ENCODE measurements at regions not wholly inside any gene's neighbourhood (a gene's known extent, or its start where the extent isn't known, plus 50 kb on each side); places are given as distances from the start of the nearest gene placed in this dataset.

- TF ChIP-seq ZNF496 (CRISPR knock-in tag; IDR thresholded peaks at IDR 0.05; ENCODE audit: insufficient replicate concordance) (no peak), ZHX1 (CRISPR knock-in tag; IDR thresholded peaks at IDR 0.05; ENCODE audit: low read depth) (no peak), FOXO1 (CRISPR knock-in tag; IDR thresholded peaks at IDR 0.05) (no peak), GRHL1 (CRISPR knock-in tag; conservative IDR thresholded peaks at IDR 0.05) (no peak), SRF (IDR thresholded peaks at IDR 0.05; ENCODE audit: low read depth, low read length) (no peak), GLMP (CRISPR knock-in tag; IDR thresholded peaks at IDR 0.05; ENCODE audit: borderline replicate concordance) (no peak), DDIT3 (CRISPR knock-in tag; IDR thresholded peaks at IDR 0.05) (no peak), ZNF567 (CRISPR knock-in tag; IDR thresholded peaks at IDR 0.05; ENCODE audit: borderline replicate concordance) (no peak), HNF1B (CRISPR knock-in tag; IDR thresholded peaks at IDR 0.05) (no peak), ZNF687 (CRISPR knock-in tag; IDR thresholded peaks at IDR 0.05) (no peak)
- Histone ChIP-seq H3K9me3 (ENCODE audit: low read length) (no peaks in the 10 kb centered on the region), H3K4me2 (ENCODE audit: low read depth, low read length) (no peak overlapping the region), H2AFZ (ENCODE audit: low read length) (no peak overlapping the region), H3K27ac (ENCODE audit: extremely low read length, insufficient read depth, low read length) (no peak overlapping the region), H3K79me2 (ENCODE audit: insufficient read depth, low read length) (no peaks in the 10 kb centered on the region), H3K4me1 (ENCODE audit: insufficient read depth, low read length) (peaks cover 18% of the 10 kb centered on the region; the same call in 1 of the 2 replicates), H3K36me3 (replicated peaks in 1 of 2; ENCODE audit: control insufficient read depth in 1 of 2, insufficient read depth in 2 of 2, low read length in 2 of 2) (no peaks in the 10 kb centered on the region), H4K20me1 (ENCODE audit: insufficient read depth, low read length) (no peaks in the 10 kb centered on the region), H3K9ac (ENCODE audit: insufficient read depth, low read depth, low read length) (no peak overlapping the region), H3K27me3 (ENCODE audit: control insufficient read depth in 1 of 2, insufficient read depth in 2 of 2, low read length in 2 of 2) (no peaks in the 10 kb centered on the region), H3K4me3 (replicated peaks in 1 of 3; ENCODE audit: insufficient read depth in 1 of 3, low read depth in 2 of 3, low read length in 3 of 3) (no peak overlapping the region)
- intact Hi-C loops (cut with micrococcal nuclease; ENCODE audit: unreplicated experiment): no loop called here
- ChIA-PET CTCF (ENCODE audit: low intra/inter-chr PET ratio, low total read pairs) (no interaction called here), POLR2A (no interaction called here)
- no TSS peak for BruUV-seq (replicated peaks)
- DNase-seq (ENCODE audit: low spot score) (no peak), ATAC-seq (no peak), FAIRE-seq (no peak)
- in situ Hi-C loops (cut with HindIII; ENCODE audit: extremely low pct_ligation_motif_present, low pct_unique_long_range_greater_than_20kb): no loop called here
Observed at GRCh38 chr1:101128846-101129245, 103.3 kb upstream of the DPH5 start.

All from HepG2 (cell line).